PC-3 (cell line): ENCODE measurements at regions not wholly inside any gene's neighbourhood (a gene's known extent, or its start where the extent isn't known, plus 50 kb on each side); places are given as distances from the start of the nearest gene placed in this dataset.

ENCODE experiments used
- ATAC-seq: fragments of 200-7000 bp; cut with Tn5 transposase; 2 replicates; pipeline ENCODE4 v1.9.1; 2020; ENCODE audit warnings: mild to moderate bottlenecking, moderate library complexity
- BruUV-seq: library from RNA; stranded (reverse); fragments of 400-500 nt; replicated peaks from 2 replicates; lab custom pipeline; 2021; lab: Mats Ljungman, UMichigan
- CTCF ChIA-PET: fragments of 300-600 bp; sonication (Branson Sonifier 250); formaldehyde crosslinking; loops from one replicate; lab custom pipeline; 2022; ENCODE audit warnings: antibody characterized with exemption; lab: Charles Lee
- POLR2A ChIA-PET: fragments of 300-600 bp; sonication (Branson Sonifier 250); formaldehyde crosslinking; loops from one replicate; lab custom pipeline; 2022; ENCODE audit warnings: antibody characterized with exemption; ENCODE audit not compliant: unreplicated experiment; lab: Charles Lee
- DNase-seq: peaks from one replicate; pipeline ENCODE4 v3.0.0-alpha.2; 2015
- H2AFZ ChIP-seq: fragments of 300-600 bp; sonication (generic); 2 replicates; pipeline ENCODE4 v1.6.0; 2016; ENCODE audit warnings: antibody characterized with exemption, low read length
- H3F3A ChIP-seq: fragments of 300-600 bp; sonication (generic); one replicate; pipeline ENCODE4 v1.6.0; 2017; ENCODE audit warnings: antibody characterized with exemption, low read length, control low read depth, mild to moderate bottlenecking; ENCODE audit not compliant: unreplicated experiment
- H3K27ac ChIP-seq: fragments of 300-600 bp; sonication (generic); 2 replicates; pipeline ENCODE4 v1.5.1; 2016; ENCODE audit warnings: mild to moderate bottlenecking, low read length
- H3K27me3 ChIP-seq: fragments of 300-600 bp; sonication (generic); 2 replicates; pipeline ENCODE4 v1.6.1; 2016; ENCODE audit warnings: low read length, mixed read lengths
- H3K36me3 ChIP-seq: fragments of 300-600 bp; sonication (generic); 2 replicates; pipeline ENCODE4 v1.6.1; 2016; ENCODE audit warnings: low read depth, mixed run types, low read length, mixed read lengths
- H3K4me1 ChIP-seq: fragments of 300-600 bp; sonication (generic); 2 replicates; pipeline ENCODE4 v1.5.1; 2016; ENCODE audit warnings: low read length; ENCODE audit not compliant: insufficient read depth
- H3K4me2 ChIP-seq: fragments of 300-600 bp; sonication (generic); 2 replicates; pipeline ENCODE4 v1.6.0; 2016; ENCODE audit warnings: low read length
- H3K4me3 ChIP-seq: fragments of 300-600 bp; sonication (generic); 2 replicates; pipeline ENCODE4 v1.5.1; 2016; ENCODE audit warnings: mild to moderate bottlenecking, low read length, mixed read lengths
- H3K79me2 ChIP-seq: fragments of 300-600 bp; sonication (generic); 2 replicates; pipeline ENCODE4 v1.6.1; 2017; ENCODE audit warnings: low read length, mixed read lengths
- H3K9ac ChIP-seq: fragments of 300-600 bp; sonication (generic); 2 replicates; pipeline ENCODE4 v1.6.0; 2016; ENCODE audit warnings: mild to moderate bottlenecking, low read length
- H3K9me2 ChIP-seq: fragments of 300-600 bp; sonication (generic); replicated peaks from 2 replicates; pipeline ENCODE4 v1.6.1; 2016; ENCODE audit warnings: mixed run types, low read length, mixed read lengths
- H3K9me3 ChIP-seq: fragments of 300-600 bp; sonication (generic); 2 replicates; pipeline ENCODE4 v1.6.1; 2016; ENCODE audit warnings: low read length, mixed read lengths
- H4K20me1 ChIP-seq: fragments of 300-600 bp; sonication (generic); 2 replicates; pipeline ENCODE4 v1.6.1; 2016; ENCODE audit warnings: low read length, mixed read lengths
- CTCF ChIP-seq: fragments of 300-600 bp; sonication (generic); conservative IDR thresholded peaks from 2 replicates; pipeline ENCODE4 v1.5.1; 2017; ENCODE audit warnings: antibody characterized with exemption, low read depth, mild to moderate bottlenecking, low read length
- EZH2 ChIP-seq: fragments of 300-600 bp; sonication (generic); IDR thresholded peaks from one replicate; pipeline ENCODE4 v1.6.1; 2017; ENCODE audit warnings: antibody characterized with exemption, mild to moderate bottlenecking, low read length; ENCODE audit not compliant: unreplicated experiment
- EZH2phosphoT487 ChIP-seq: fragments of 300-600 bp; sonication (generic); IDR thresholded peaks from 2 replicates; pipeline ENCODE4 v1.6.1; 2018; ENCODE audit warnings: mild to moderate bottlenecking, antibody characterized with exemption, low read length, borderline replicate concordance
- intact Hi-C: fragments of 100-400 bp; cut with micrococcal nuclease; formaldehyde crosslinking; loops from 2 replicates; pipeline ENCODE4 v1.9.0; 2023

DNA sequence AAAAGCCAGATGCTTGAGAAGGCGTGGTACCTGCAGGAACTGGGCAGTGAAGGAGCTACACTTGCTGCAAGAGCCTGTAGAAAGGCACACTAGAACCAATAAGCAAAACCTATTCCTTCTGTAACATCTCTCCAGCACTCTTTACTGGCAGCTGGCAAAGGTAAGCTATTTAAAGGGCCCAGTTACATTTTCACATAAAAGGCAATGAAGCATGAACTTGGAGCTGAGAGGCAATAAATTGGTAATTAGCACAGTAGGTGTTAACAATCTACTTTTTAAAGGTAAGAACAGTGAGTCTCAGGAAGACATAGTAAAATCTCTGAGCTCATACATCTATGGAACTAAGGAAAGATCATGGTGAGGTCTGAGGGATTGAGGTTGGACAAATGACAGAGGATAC is 167.1 kb upstream of the OLFM3 start:
- no peak overlapping the region for H3K4me2 ChIP-seq
- ChIA-PET CTCF (no interaction called here), POLR2A (no interaction called here)
- H3F3A ChIP-seq = no peaks in the 10 kb centered on the region
- H4K20me1 ChIP-seq = no peaks in the 10 kb centered on the region
- H3K4me3 ChIP-seq = no peak overlapping the region
- no peaks in the 10 kb centered on the region for H3K36me3 ChIP-seq
- peaks cover 10% of the 10 kb centered on the region; the same call in 1 of the 2 replicates for H3K27me3 ChIP-seq
- H3K9ac ChIP-seq = no peak overlapping the region
- H3K9me3 ChIP-seq = no peaks in the 10 kb centered on the region
- H3K4me1 ChIP-seq = no peaks in the 10 kb centered on the region
- H3K79me2 ChIP-seq = no peaks in the 10 kb centered on the region
- no peak for TF ChIP-seq EZH2phosphoT487
- TF ChIP-seq EZH2 = no peak
- TF ChIP-seq CTCF = no peak
- no TSS peak for BruUV-seq
- no peak overlapping the region for H2AFZ ChIP-seq
- DNase-seq (no peak), ATAC-seq (no peak)
- H3K27ac ChIP-seq = no peak overlapping the region
- no peaks in the 10 kb centered on the region for H3K9me2 ChIP-seq
- intact Hi-C loops = no loop called here

GRCh38 chr1:102151242-102151641 is 154.5 kb upstream of the OLFM3 start:
- no TSS peak for BruUV-seq
- Histone ChIP-seq H3K36me3 (no peaks in the 10 kb centered on the region), H2AFZ (no peak overlapping the region), H4K20me1 (no peaks in the 10 kb centered on the region), H3K79me2 (no peaks in the 10 kb centered on the region), H3K27ac (no peak overlapping the region), H3K27me3 (peaks cover 8% of the 10 kb centered on the region; the same call in 1 of the 2 replicates), H3K9me2 (no peaks in the 10 kb centered on the region), H3K4me1 (no peaks in the 10 kb centered on the region), H3K4me3 (no peak overlapping the region), H3K9ac (no peak overlapping the region), H3K9me3 (no peaks in the 10 kb centered on the region), H3F3A (no peaks in the 10 kb centered on the region), H3K4me2 (no peak overlapping the region)
- CTCF ChIA-PET = no interaction called here
- POLR2A ChIA-PET = no interaction called here
- intact Hi-C loops = no loop called here
- DNase-seq = no peak
- ATAC-seq = no peak
- TF ChIP-seq EZH2 = no peak
- no peak for TF ChIP-seq CTCF
- no peak for TF ChIP-seq EZH2phosphoT487

- ChIA-PET CTCF (no interaction called here), POLR2A (no interaction called here)
- no TSS peak for BruUV-seq
- intact Hi-C loops = no loop called here
- ATAC-seq = no peak
- no peak for TF ChIP-seq EZH2
- no peak for TF ChIP-seq CTCF
- no peak for TF ChIP-seq EZH2phosphoT487
- Histone ChIP-seq H3K9me3 (no peaks in the 10 kb centered on the region), H3K4me1 (no peaks in the 10 kb centered on the region), H3K4me3 (no peak overlapping the region), H3K36me3 (no peaks in the 10 kb centered on the region), H2AFZ (no peak overlapping the region), H3K27ac (no peak overlapping the region), H3K27me3 (peaks cover 3% of the 10 kb centered on the region), H3K79me2 (no peaks in the 10 kb centered on the region), H3K9me2 (no peaks in the 10 kb centered on the region), H3F3A (no peaks in the 10 kb centered on the region), H3K4me2 (no peak overlapping the region), H3K9ac (no peak overlapping the region), H4K20me1 (no peaks in the 10 kb centered on the region)
- DNase-seq = no peak
These were observed 124.2 kb upstream of the OLFM3 start for GRCh38 chr1:102120910-102121309.
